ENCODE measurements at regions not wholly inside any gene's neighbourhood (a gene's known extent, or its start where the extent isn't known, plus 50 kb on each side); places are given as distances from the start of the nearest gene placed in this dataset.

DNA sequence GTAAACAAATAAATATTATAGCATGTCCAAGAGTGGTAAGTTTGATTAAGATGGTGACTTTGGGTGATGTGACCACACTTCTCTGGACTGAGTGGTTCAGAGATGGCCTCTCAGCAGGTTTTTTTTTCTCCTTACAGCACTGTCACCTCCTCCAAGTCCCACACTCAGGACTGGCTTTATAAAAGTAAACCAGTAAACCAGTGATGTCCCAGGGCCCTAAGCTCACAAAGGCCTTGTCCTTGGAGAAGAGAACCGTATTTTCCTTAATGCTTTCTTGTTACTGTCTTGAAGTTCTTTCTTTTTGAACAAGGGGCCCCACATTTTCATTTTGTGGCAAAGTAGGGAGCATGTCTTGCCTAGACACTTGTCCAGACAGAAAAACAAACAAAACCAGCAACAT is 274.0 kb downstream of the MYCN start:
- H3K27ac ChIP-seq (ENCODE audit: insufficient read length, low read depth, low read length) = no peak overlapping the region
- H3K79me2 ChIP-seq (ENCODE audit: insufficient read depth, low read length) = no peaks in the 10 kb centered on the region
- no peaks in the 10 kb centered on the region for H3K27me3 ChIP-seq (ENCODE audit: insufficient read depth, low read length)
- no peak overlapping the region for H3T11ph ChIP-seq (ENCODE audit: low read length)
- no peak overlapping the region for H3K4ac ChIP-seq (ENCODE audit: low read depth, low read length)
- DNase-seq = no peak
- H3K18ac ChIP-seq (ENCODE audit: insufficient read length, low read depth, low read length) = no peak overlapping the region
- H4K91ac ChIP-seq (ENCODE audit: insufficient read length, low read depth, low read length) = no peak overlapping the region
- no peak overlapping the region for H2BK5ac ChIP-seq (ENCODE audit: insufficient read length, low read length)
- H4K5ac ChIP-seq (ENCODE audit: insufficient read length, low read depth, low read length) = no peak overlapping the region
- H3K14ac ChIP-seq (ENCODE audit: insufficient read depth, low read length) = no peak overlapping the region
- no peaks in the 10 kb centered on the region for H3K23me2 ChIP-seq (ENCODE audit: insufficient read length, low read depth, low read length, poor library complexity, severe bottlenecking)
- no peak overlapping the region for H2AK5ac ChIP-seq (ENCODE audit: insufficient read length, low read length)
- TF ChIP-seq CTCF (conservative IDR thresholded peaks at IDR 0.05) = no peak
- no peak overlapping the region for H2BK20ac ChIP-seq (ENCODE audit: low read depth, low read length, poor library complexity, severe bottlenecking)
- H4K8ac ChIP-seq (replicated peaks; ENCODE audit: insufficient read length, low read depth, low read length) = no peak overlapping the region
- peaks cover 7% of the 10 kb centered on the region in 2 experiments for H3K4me1 Mint-ChIP-seq
- H3K23ac ChIP-seq (ENCODE audit: insufficient read length, low read depth, low read length) = no peak overlapping the region
- H3K4me1 ChIP-seq (ENCODE audit: insufficient read depth, low read length) = peaks cover 5% of the 10 kb centered on the region; the same call in 1 of the 2 replicates
- no peak overlapping the region for H3K27ac Mint-ChIP-seq
- H3K4me3 Mint-ChIP-seq = no peak overlapping the region
- no peak overlapping the region for H2BK15ac ChIP-seq (ENCODE audit: low read depth, low read length)
- H2BK12ac ChIP-seq (ENCODE audit: insufficient read length, low read depth, low read length) = no peak overlapping the region
- peaks cover 0 to 9% (median 4%) of the 10 kb centered on the region in 3 experiments; a peak in 3 of 7 replicates for H3K36me3 Mint-ChIP-seq (ENCODE audit: insufficient read depth in 1 of 3, low read depth in 3 of 3)
- H3K79me1 ChIP-seq (ENCODE audit: insufficient read depth, low read depth, low read length, poor library complexity, severe bottlenecking) = no peaks in the 10 kb centered on the region
- no peak overlapping the region for H2AFZ ChIP-seq (ENCODE audit: low read length)
- no peak overlapping the region for H2BK120ac ChIP-seq (ENCODE audit: low read depth, low read length, poor library complexity, severe bottlenecking)
- H3K56ac ChIP-seq (ENCODE audit: insufficient read length, low read depth, low read length) = no peak overlapping the region
- H3K4me2 ChIP-seq (ENCODE audit: insufficient read depth, insufficient read length, low read length) = no peak overlapping the region
- H3K9me3 ChIP-seq (ENCODE audit: control insufficient read depth, low read depth, low read length) = no peaks in the 10 kb centered on the region
- H4K20me1 ChIP-seq (ENCODE audit: control insufficient read depth, insufficient read depth, insufficient read length) = no peaks in the 10 kb centered on the region
- no peak overlapping the region for H3K9ac ChIP-seq (ENCODE audit: extremely low read depth, insufficient read length, low read length)
- WGBS (ENCODE audit: extremely low coverage, insufficient read length, low lambda C conversion rate) = no CpG with 5 or more reads among the region's 1 CpG
- peaks cover 7% of the 10 kb centered on the region in 2 experiments; a peak in 4 of 5 replicates for H3K9me3 Mint-ChIP-seq
- H3K27me3 Mint-ChIP-seq (ENCODE audit: low read depth) = no peaks in the 10 kb centered on the region; the same call in 1 of the 2 replicates

Data from H9 (cell line).